Endothelial cell of umbilical vein (primary cell): ENCODE measurements at regions not wholly inside any gene's neighbourhood (a gene's known extent, or its start where the extent isn't known, plus 50 kb on each side); places are given as distances from the start of the nearest gene placed in this dataset.

ENCODE experiments used
- EZH2 ChIP-seq: IDR thresholded peaks from 2 replicates; pipeline ENCODE4 v1.6.1; 2012; ENCODE audit warnings: borderline replicate concordance, low read depth, mild to moderate bottlenecking, moderate library complexity, low read length, inconsistent platforms; ENCODE audit not compliant: severe bottlenecking
- GATA2 ChIP-seq: IDR thresholded peaks from 2 replicates; pipeline ENCODE4 v1.7.0; 2011; ENCODE audit warnings: low read depth, mild to moderate bottlenecking, moderate library complexity, mixed read lengths, low read length; ENCODE audit not compliant: insufficient read length, insufficient read depth
- MAX ChIP-seq: IDR thresholded peaks from 2 replicates; pipeline ENCODE4 v1.6.1; 2011; ENCODE audit not compliant: insufficient read depth, insufficient read length
- POLR2A ChIP-seq: IDR thresholded peaks from 2 replicates; pipeline ENCODE4 v1.6.1; 2012; ENCODE audit warnings: low read depth, mild to moderate bottlenecking, control low read depth, low read length
- POLR2AphosphoS5 ChIP-seq: IDR thresholded peaks from 2 replicates; pipeline ENCODE4 v1.6.1; 2012; ENCODE audit warnings: low read depth, mild to moderate bottlenecking, control low read depth, low read length, moderate library complexity; ENCODE audit not compliant: insufficient read depth
- TF ChIP-seq, protein P1 (sequence below), 2 donors: IDR thresholded peaks; 1 replicate in 1 of 2; 2 replicates in 1 of 2; pipeline ENCODE4 v1.5.1; 2011; ENCODE audit warnings: low read length in 2 of 2, mild to moderate bottlenecking in 2 of 2, moderate library complexity in 2 of 2, control low read depth in 1 of 2, inconsistent platforms in 1 of 2, low read depth in 1 of 2; ENCODE audit not compliant: insufficient read depth in 1 of 2; ENCODE audit errors: extremely low read depth in 1 of 2

GRCh38 chr15:66985653-66986052 is 79.7 kb upstream of the SMAD3 start:
- TF ChIP-seq POLR2A (no peak), EZH2 (no peak), POLR2AphosphoS5 (no peak), GATA2 (no peak), MAX (no peak)
- TF ChIP-seq, protein P1, sequence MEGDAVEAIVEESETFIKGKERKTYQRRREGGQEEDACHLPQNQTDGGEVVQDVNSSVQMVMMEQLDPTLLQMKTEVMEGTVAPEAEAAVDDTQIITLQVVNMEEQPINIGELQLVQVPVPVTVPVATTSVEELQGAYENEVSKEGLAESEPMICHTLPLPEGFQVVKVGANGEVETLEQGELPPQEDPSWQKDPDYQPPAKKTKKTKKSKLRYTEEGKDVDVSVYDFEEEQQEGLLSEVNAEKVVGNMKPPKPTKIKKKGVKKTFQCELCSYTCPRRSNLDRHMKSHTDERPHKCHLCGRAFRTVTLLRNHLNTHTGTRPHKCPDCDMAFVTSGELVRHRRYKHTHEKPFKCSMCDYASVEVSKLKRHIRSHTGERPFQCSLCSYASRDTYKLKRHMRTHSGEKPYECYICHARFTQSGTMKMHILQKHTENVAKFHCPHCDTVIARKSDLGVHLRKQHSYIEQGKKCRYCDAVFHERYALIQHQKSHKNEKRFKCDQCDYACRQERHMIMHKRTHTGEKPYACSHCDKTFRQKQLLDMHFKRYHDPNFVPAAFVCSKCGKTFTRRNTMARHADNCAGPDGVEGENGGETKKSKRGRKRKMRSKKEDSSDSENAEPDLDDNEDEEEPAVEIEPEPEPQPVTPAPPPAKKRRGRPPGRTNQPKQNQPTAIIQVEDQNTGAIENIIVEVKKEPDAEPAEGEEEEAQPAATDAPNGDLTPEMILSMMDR (IDR thresholded peaks at IDR 0.05; ENCODE audit: extremely low read depth in 1 of 2, insufficient read depth in 1 of 2, low read depth in 1 of 2, low read length in 2 of 2): no peak
